ENCODE measurements at regions not wholly inside any gene's neighbourhood (a gene's known extent, or its start where the extent isn't known, plus 50 kb on each side); places are given as distances from the start of the nearest gene placed in this dataset.

DNA sequence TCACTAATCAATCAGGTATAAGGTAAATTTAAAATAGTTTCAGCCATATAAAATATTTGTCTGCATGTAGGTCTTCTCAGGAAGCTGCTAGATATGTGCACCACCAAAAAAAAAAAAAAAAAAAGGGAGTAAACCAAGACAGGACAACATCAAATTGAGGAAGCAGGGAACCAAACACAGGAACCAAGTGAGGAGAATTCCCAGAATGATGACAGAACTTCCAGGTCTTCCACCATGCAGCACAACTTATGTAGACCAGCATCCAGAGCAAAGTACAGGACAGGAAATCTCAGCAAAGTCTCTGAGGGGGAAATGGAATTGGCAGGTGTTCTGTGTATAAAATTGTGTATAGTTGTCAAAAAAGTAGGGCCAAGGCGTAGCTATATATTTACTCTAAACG lies 101.2 kb upstream of the CTSC start:
- Histone ChIP-seq H3K9me3 (ENCODE audit: low read depth, low read length, poor library complexity, severe bottlenecking) (no peaks in the 10 kb centered on the region), H3K36me3 (ENCODE audit: insufficient read depth, low read length, poor library complexity, severe bottlenecking) (no peaks in the 10 kb centered on the region), H3K4me3 (ENCODE audit: low read depth, low read length, poor library complexity, severe bottlenecking) (no peak overlapping the region), H3K4me1 (ENCODE audit: insufficient read depth, low read length, poor library complexity, severe bottlenecking) (no peaks in the 10 kb centered on the region), H3K27me3 (replicated peaks; ENCODE audit: insufficient read depth, low read depth, low read length, poor library complexity) (no peaks in the 10 kb centered on the region), H3K27ac (ENCODE audit: low read depth, low read length, poor library complexity, severe bottlenecking) (no peak overlapping the region)
- ChIA-PET CTCF (no interaction called here), POLR2A (ENCODE audit: low non-redundant PET) (no interaction called here)
- intact Hi-C loops (cut with micrococcal nuclease; ENCODE audit: unreplicated experiment) = no loop called here
- TF ChIP-seq CTCF (conservative IDR thresholded peaks at IDR 0.05; ENCODE audit: low read depth, low read length) (no peak), EZH2 (IDR thresholded peaks at IDR 0.05; ENCODE audit: borderline replicate concordance, low read depth, low read length, poor library complexity, severe bottlenecking) (no peak)
- no peak for DNase-seq (ENCODE audit: low spot score)
- BruUV-seq (replicated peaks) = no TSS peak

- no peaks in the 10 kb centered on the region for H3K27me3 ChIP-seq (replicated peaks; ENCODE audit: insufficient read depth, low read depth, low read length, poor library complexity)
- no peak for TF ChIP-seq EZH2 (IDR thresholded peaks at IDR 0.05; ENCODE audit: borderline replicate concordance, low read depth, low read length, poor library complexity, severe bottlenecking)
- DNase-seq (ENCODE audit: low spot score) = no peak
- no TSS peak for BruUV-seq (replicated peaks)
- no peak overlapping the region for H3K27ac ChIP-seq (ENCODE audit: low read depth, low read length, poor library complexity, severe bottlenecking)
- no peaks in the 10 kb centered on the region for H3K4me1 ChIP-seq (ENCODE audit: insufficient read depth, low read length, poor library complexity, severe bottlenecking)
- POLR2A ChIA-PET (ENCODE audit: low non-redundant PET) = no interaction called here
- CTCF ChIA-PET = no interaction called here
- no peak overlapping the region for H3K4me3 ChIP-seq (ENCODE audit: low read depth, low read length, poor library complexity, severe bottlenecking)
- intact Hi-C loops (cut with micrococcal nuclease; ENCODE audit: unreplicated experiment) = no loop called here
- H3K9me3 ChIP-seq (ENCODE audit: low read depth, low read length, poor library complexity, severe bottlenecking) = no peaks in the 10 kb centered on the region
- no peaks in the 10 kb centered on the region for H3K36me3 ChIP-seq (ENCODE audit: insufficient read depth, low read length, poor library complexity, severe bottlenecking)
Observed at GRCh38 chr11:88435415-88435814, 97.9 kb upstream of the CTSC start.

- Histone ChIP-seq H3K9me3 (ENCODE audit: low read depth, low read length, poor library complexity, severe bottlenecking) (no peaks in the 10 kb centered on the region), H3K27me3 (replicated peaks; ENCODE audit: insufficient read depth, low read depth, low read length, poor library complexity) (no peaks in the 10 kb centered on the region), H3K36me3 (ENCODE audit: insufficient read depth, low read length, poor library complexity, severe bottlenecking) (no peaks in the 10 kb centered on the region), H3K4me1 (ENCODE audit: insufficient read depth, low read length, poor library complexity, severe bottlenecking) (no peaks in the 10 kb centered on the region), H3K27ac (ENCODE audit: low read depth, low read length, poor library complexity, severe bottlenecking) (no peak overlapping the region), H3K4me3 (ENCODE audit: low read depth, low read length, poor library complexity, severe bottlenecking) (no peak overlapping the region)
- intact Hi-C loops (cut with micrococcal nuclease; ENCODE audit: unreplicated experiment) = no loop called here
- BruUV-seq (replicated peaks) = no TSS peak
- no peak for DNase-seq (ENCODE audit: low spot score)
- no peak for TF ChIP-seq EZH2 (IDR thresholded peaks at IDR 0.05; ENCODE audit: borderline replicate concordance, low read depth, low read length, poor library complexity, severe bottlenecking)
- no peak; the same call in 1 of the 2 replicates for TF ChIP-seq CTCF (conservative IDR thresholded peaks at IDR 0.05; ENCODE audit: low read depth, low read length)
- CTCF ChIA-PET = no interaction called here
- POLR2A ChIA-PET (ENCODE audit: low non-redundant PET) = no interaction called here
Observed at GRCh38 chr11:88434333-88434976, 96.9 kb upstream of the CTSC start.
